Gastrocnemius medialis (tissue), 4 donors: ENCODE measurements at regions not wholly inside any gene's neighbourhood (a gene's known extent, or its start where the extent isn't known, plus 50 kb on each side); places are given as distances from the start of the nearest gene placed in this dataset.

Source experiments
- CTCF ChIP-seq, 5 experiments: fragments of 450-650 bp in 3 of 5; fragments of 200-600 bp in 2 of 5; sonication (generic) in 2 of 5; IDR thresholded peaks in 4 of 5; conservative IDR thresholded peaks in 1 of 5; 1 replicate in 4 of 5; 2 replicates in 1 of 5; pipeline ENCODE4 v1.5.1; 2016 to 2019; ENCODE audit warnings: antibody characterized with exemption in 5 of 5, mild to moderate bottlenecking in 3 of 5, moderate library complexity in 3 of 5
- POLR2A ChIP-seq, 2 donors: fragments of 450-650 bp; IDR thresholded peaks; one replicate each; pipeline ENCODE4 v1.6.1; 2017; ENCODE audit warnings: antibody characterized with exemption in 2 of 2, mild to moderate bottlenecking in 2 of 2, moderate library complexity in 2 of 2

DNA sequence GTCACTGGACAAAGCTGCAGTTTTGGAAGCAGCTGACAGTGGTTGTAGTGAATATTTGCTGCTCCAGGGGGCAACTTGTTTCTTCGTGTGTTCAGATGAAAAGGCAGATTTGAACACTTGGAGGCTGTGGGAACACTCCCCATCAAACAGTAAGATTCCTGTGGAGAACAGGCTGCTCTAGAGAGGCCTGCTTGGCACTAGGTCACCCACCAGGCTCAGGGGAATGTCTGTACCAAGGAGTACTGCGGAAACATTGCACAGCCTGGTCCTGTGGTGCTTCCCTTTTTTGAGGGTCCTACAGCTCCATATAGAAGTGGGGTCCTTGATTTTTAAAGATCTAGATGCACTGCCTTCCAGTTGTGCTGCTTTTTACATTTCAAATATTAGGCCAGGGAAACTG, 97.5 kb downstream of the CXCL12 start:
- TF ChIP-seq POLR2A (IDR thresholded peaks at IDR 0.05) (no peak), CTCF (IDR thresholded peaks at IDR 0.05 in 4 of 5, conservative IDR thresholded peaks at IDR 0.05 in 1 of 5) (no peak)
